HG02884 (cell line): ENCODE measurements at regions not wholly inside any gene's neighbourhood (a gene's known extent, or its start where the extent isn't known, plus 50 kb on each side); places are given as distances from the start of the nearest gene placed in this dataset.
"Not testable (repeated sequence)": the region's sequence is repeated elsewhere in the genome, so short reads cannot be mapped to it uniquely, and the experiment has no call there.

ENCODE experiments used
- ATAC-seq: cut with Tn5 transposase; IDR thresholded peaks from one replicate; pipeline ENCODE4 v1.9.1; 2021; ENCODE audit warnings: mild to moderate bottlenecking, moderate library complexity; ENCODE audit not compliant: unreplicated experiment

DNA sequence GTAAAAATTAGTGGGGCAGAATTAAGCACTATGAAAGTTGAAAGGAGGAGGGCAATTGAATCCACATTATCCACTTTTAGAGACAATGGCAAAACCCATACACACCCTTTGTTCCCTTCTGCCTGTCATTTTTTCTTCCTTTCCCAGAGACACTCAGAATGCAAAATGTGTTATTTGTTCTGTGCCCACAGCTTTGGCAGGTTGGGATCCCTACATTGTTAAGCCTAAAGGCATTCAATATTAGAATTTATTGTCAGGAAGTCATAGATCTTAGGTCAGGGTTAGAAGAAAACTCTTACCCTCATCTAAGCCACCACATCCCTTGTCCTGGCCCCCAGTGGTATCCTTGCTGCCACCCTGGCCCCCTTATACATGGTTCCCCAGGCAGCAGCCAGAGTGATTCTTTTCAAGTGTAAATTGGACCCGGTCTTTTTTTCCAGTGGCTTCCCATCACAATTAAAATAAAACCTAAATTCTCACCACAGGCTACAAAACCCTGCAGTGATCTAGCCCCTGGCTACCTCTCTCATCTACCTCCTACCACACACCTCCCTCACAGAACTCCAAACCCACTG is 470.1 kb upstream of the ATP11B start:
- no peak for ATAC-seq

DNA sequence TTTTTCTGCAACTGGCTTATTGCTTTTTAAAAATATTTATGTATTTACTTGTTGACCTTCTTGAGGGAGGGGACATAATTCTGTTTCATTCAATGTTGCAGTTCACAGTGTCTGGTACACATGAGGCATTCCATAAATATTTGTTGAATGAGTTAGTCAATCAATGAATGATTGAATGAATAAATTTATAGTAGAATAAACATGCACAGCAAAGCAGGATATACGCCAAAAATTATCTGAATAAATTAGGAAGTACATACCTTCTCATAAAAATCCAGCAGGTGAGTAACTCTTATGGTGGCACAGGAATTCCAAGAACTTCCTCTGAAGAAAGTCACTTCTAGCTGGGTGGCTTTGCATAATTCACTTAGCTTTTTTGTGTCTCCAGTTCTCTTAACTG is 469.4 kb upstream of the ATP11B start:
- ATAC-seq: no peak

DNA sequence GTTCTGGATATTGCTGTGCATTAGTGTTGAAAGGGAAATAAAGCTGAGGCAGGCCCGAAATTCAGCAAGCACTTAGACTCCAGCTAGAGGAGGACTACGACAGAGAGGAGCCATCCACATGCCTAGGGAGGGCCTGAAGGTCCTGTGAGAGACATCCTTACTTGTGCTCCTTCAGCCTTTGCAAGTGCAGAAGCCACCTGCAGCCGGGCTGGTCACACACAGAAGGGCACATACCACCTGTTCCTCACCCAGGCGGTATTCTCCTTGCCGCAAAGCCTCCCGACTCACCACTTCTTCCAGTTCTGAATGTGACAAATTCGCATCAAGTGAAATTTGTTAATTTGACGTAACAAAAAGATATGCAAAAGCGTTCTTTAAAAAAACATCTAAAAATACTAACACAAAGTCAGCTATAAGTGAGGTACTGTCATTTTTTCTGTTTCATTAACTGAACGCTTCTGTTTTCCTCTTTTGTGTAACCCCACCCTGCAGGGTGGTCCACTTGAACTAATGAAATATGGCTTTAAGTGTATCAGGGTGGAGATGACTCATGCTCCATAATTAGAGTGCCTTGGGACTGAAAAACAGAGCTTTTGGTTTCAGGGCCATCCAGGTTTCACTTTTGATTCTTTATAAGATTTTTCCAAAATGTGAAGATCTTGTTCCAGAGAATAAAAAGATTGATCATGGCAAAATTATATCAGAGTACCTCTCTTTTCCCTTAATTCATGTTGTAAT is 467.9 kb upstream of the ATP11B start:
- ATAC-seq: peak; percentile 69

DNA sequence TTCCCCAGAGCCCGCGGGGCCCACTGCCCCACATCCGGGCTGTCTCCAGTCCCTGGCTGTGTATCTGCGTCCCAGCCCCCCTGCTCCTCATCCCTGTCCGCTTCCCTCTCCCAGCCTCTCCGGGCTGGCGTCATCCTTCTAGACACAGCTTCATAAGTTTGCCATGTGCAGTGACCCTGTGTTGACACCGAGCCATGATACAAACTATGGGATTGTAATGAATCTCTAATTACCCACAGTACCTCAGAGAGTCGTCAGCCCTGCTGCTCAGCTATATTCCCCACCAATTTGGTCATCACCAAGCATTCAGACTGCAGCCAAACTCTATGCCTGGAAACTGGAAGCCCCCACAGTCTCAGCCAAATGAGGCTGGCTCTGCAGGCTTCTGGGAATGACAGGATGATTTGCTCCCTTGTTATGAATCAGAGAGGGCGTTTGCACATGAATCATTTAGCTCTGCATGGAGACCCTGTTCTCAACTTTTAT is 466.1 kb upstream of the ATP11B start:
- ATAC-seq: no peak

DNA sequence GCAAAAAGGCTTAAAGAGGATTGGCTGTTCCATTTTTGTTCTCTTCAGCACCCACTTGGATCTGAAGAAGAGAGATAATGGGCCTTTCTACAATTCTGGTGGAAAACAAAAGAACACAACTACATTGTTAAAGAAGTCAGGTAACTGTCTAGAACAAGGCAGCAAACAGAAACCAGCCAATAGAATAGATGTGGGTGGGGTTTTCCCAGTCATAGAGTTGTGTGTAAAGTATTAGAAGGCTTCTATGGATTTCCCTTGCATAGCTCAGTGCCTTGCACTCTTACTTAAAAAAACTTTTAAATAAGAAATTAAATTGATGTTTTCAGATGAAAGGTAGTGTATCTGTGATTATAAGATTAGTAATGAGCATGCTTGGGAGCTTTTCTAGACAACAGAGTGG is 462.7 kb upstream of the ATP11B start:
- ATAC-seq: peak; percentile 82

DNA sequence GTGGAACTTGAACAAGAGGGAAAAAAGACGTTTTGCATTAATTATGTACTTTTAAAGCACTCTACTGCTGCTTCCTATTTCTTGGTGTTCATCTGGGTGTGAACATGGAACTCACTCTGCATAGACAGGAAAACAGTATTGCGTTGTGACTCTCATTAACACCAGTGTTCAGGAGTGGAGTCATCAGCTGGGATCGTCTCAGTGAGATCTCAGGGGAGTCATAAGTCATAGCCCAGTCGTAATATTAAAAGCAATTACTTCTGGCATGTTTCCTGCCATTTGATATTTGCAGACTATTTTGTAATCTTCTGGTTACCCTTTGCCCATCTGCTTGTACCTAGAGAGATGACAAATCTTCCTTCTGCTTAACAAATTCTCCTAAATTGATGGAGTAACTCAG is 462.0 kb upstream of the ATP11B start:
- no peak for ATAC-seq

DNA sequence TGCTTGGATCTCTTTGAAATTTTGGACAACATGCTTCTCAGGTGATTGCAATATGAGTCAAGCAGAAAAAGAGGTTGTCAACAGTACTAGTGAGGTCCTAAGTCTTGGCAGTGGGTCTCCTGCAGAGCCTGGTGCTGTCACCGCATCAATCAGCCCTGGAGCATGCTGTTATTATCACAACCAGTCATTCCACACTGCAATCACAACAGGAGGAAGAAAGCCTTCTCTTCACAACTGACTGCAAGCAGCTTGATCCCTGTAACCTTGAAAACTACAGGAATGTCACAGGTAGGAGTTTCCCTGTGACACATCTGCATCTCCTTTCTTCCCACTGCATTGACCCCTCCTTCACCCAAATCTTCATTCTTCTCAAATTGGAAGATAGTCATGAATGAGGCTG is 451.1 kb upstream of the ATP11B start:
- no peak for ATAC-seq

DNA sequence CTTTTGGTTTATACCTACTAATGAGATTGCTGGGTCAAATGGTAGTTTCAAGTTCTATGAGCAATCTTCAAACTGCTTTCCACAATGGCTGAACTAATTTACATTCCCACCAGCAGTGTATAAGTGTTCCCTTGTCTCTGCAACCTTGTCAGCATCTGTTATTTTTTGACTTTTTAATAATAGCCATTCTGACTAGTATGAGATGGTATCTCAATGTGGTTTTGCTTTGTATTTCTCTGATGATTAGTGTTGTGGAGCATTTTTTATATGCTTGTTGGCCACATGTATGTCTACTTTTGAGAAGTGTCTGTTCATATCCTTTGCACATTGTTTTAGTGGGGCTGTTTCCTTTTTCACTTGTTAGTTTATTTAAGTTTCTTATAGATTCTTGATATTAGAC is 449.3 kb upstream of the ATP11B start:
- ATAC-seq: not testable (repeated sequence)

DNA sequence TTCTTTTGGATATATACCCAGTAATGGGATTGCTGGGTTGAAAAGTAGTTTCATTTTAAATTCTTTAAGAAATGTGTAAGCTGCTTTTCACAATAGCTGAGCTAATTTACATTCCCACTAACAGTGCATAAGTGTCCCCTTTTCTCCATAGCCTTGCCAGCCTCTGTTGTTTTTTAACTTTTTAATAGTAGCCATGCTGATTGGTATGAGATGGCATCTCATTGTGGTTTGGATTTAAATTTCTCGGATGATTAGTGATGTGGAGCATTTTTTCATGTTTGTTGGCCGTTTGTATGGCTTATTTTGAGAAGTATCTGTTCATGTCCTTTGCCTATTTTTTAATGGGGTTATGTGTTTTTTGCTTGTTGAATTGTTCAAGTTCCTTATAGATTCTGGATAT is 444.3 kb upstream of the ATP11B start:
- no peak for ATAC-seq

DNA sequence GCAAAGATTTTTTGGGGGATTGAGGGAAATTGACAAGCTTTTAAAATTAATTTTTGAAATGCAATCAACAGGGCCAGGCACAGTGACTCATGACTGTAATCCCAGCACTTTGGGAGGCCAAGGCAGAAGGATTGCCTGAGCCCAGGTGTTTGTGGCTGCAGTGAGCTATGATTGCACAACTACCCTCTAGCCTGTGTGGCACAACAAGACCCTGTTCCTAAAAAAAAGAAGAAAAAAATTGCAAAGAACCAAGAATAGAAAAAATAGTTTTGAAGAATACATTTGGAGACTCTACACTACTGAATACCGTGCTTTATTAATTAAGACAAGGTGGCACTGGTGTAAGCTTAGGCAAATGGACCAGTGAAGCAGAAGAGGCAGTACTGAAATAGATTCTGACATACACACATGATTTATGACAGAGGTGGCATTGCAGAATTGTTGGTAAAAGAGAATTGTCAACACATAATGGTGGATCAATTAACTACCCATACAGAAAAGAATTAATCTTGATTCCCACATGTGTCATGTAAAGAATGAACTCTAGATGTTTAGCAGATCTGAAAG is 443.3 kb upstream of the ATP11B start:
- ATAC-seq: no peak

DNA sequence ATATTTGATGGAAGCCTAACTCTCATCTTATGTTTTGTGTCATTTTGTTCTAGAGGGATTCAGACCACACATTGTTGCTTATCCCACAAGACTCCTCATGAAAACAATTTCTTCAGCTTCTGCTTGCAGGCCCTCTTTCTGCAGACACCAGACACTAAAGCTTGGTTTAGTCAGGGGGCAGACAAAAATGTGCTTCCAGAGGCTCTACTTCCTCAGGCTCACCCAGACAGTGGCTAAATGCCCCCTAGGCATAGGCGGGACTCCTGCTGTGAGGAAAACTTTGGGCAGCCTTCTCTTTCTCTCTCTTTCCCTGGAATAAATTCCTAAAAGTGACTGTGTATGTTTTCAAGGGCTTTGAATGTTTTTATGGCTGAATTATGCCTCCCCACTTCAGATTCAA is 435.4 kb upstream of the ATP11B start:
- ATAC-seq: no peak

DNA sequence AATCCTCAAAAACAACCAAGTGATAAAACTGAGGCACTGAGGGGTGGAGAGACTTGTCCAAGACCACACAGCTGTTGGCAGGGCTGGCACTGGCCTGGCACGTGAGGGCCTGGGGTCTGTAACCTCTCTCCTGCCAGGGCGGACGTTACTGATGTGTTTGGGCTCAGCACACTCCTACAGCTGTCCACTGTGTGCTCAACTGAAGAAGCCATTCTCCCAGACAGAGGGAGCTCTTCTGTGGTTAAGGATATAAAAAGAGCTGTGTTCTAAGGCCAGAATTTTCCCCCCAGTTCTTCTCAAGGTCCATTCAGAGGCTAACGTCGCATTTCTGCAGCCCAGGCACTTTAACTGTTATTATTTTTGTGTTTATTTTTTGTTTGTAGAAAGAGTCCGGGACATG is 429.0 kb upstream of the ATP11B start:
- no peak for ATAC-seq

DNA sequence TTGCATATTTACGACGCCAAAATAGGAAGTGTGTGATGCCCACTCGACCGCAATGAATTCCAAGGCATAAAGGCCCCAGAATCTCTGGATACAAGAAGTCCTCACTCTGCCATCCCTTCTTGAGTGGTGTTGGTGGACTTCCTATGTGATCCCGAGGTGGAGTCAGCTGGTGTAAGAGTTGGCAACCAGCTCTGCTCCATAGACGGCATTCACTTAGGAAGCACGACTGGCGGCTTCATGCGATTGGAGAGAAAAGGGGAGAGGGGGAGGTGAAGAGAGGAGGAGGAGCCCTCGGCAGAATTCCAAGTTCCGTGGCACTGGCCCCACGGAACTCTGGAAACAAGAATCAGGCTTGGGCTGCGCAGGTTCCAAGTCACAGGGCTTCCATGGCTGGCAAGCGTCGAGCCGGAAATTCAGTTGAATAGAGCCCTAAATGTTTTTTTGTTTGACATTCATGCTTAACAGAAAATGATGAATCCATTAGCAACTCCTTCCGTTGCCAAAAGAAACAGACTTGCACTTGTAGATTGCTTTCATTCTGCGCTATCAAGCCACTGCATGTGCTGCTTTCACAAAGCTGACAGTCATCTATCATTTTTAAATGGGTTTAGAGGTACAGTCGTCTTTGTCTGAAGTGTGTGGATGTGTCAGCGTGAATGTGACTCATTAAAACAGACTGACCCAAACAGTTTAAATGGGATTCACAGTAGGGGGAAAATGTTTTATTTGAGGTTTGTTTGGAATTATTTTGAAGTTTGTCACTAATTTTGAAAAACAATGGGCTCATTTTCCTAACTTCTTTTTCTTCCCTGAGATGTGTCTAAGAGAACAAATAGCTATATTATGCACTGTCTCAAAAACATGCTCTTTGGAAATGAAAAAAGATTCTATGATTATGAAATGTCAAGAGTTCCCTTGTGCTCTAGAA is 428.3 kb upstream of the ATP11B start:
- ATAC-seq: no peak

DNA sequence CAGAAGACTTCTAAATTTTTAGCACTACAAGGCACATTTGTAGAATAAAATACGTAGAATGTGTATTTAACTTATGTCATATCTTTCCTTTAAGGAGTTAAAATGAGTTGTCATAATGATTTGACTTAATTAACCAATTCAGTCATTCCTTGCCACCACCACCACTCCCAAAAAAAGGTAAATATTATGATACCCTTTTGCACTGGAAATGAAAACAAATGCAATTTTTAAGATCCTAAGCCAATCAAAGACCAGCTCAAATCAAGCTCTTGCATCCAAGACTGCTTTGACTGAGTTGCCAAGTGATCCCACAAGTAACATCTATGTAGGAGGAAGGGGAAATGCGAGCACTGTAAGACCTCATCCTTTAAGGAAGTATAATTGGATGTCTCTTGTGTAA is 426.6 kb upstream of the ATP11B start:
- ATAC-seq: no peak

DNA sequence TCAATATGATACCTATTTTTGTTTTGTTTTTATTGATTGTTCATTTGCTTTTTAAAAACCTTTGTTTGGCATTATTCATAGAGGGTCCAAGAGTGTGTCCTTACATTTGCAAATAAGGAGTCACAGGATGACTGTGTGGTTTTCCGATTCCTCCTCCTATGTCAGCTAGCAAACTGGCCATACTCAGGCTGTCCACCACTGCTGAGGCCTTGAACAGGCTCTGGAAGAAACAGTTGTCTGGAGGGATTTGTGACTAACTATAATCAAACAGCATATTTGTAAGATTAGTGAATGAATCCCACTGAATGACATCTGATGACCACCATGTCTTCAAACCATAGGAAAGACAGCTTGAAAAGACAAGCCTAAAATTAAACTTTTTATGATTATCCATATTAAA is 423.4 kb upstream of the ATP11B start:
- no peak for ATAC-seq

DNA sequence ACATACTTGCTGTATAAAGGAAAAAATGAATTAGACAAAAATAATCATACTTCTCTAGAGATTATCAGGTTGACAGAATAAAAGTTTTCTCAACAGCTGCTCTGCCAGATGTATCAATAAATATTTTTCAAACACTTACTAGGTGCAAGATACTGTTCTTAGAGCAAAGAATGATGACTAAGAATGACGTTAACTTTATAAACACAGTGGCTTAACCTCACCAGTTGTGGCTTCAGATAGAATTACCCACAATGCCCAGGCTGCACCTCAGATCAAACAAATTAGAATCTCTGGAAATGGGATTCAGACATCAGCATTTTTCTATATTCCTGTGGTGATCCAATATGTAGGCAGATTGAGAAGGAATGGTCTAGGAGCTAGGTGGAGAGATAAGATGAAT is 422.4 kb upstream of the ATP11B start:
- no peak for ATAC-seq

DNA sequence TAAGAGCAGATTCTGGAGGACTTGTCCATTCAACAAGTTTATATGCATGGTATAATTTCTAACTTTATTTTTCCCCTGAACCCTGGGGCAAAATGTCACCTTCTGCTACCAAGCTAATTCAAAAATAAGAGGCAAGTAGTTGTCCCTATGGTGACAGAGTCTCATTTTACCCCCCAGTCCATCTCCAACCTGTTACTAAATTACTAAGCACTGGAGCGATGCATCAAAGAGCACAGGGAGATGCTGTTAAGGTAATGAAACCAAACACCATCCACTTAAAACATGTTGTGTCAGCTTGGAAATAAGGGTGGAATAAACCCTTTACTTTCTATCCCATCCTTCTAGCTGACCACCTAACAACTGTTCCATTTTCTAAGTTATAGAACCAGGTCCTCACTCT is 417.4 kb upstream of the ATP11B start:
- no peak for ATAC-seq

DNA sequence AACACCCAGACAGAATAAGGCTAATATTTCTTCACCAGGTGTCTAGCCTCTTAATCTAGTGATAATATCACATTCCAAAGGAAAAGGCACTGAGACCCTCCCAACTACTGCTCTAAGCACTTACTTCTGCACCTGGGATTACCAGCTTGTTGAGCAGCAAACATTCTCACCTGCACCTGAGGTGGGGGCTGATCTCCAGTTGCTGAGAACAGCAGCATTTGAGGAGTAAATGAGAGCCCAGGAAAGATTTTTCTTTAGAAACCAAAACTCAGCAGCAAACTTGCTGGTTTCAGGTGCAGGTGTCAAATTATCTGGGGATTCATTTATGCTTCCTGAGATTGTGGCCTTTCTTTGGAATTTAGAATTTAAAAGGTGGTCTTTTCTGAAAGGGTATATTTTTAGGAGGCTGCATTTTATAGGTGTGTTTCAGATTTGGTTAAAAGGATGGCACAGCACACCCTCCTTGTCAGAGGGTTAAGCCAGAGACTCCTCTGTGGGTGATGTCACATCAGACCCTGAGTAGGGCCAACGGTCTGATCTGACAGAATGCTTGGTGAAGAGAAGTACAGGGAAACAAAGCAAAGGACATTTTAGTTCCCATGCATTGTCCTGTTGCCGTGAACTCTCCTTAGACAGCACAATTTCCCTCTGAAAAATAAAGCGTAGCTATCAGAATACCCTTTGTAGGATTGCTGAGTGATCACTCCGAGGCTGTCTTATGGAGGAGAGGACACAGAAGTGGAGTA is 411.0 kb upstream of the ATP11B start:
- ATAC-seq: no peak

DNA sequence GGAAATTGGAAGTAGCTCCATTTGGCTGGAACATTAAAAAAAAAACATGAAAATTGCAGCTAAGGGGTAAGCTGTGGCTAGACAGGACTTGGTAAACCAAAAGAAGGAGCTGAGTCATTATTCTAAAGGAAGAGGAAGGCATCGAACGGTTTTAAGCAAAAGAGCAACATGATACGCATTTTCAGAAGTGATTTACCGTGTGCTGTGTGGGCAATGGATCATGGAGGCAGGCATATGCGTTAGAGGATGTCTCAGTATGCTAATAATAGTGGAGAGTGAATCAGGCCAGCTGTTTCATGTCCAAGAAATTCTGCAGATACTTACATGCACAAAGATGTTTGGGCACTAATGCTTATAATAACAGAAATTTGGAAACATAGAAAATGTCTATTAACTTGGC is 409.1 kb upstream of the ATP11B start:
- ATAC-seq: no peak

DNA sequence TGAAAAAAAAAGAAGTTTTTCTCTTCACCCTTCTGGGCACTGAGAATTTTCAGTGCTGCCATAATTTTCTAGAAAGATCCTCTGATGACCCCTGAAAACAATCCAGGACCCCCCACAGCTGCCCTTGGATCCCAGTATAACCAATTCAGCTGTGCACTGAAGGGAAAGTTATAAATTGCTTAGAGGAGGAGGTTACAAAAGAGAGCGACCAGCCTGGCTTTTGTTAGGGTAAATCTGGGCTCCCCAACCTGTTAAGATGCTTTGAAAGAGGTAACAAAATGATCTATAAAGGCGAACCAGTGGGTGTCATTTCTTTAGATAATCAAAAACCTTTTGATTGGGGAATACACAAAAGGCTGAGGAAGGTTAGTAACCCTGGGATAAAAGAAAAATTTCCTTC is 407.9 kb upstream of the ATP11B start:
- no peak for ATAC-seq

DNA sequence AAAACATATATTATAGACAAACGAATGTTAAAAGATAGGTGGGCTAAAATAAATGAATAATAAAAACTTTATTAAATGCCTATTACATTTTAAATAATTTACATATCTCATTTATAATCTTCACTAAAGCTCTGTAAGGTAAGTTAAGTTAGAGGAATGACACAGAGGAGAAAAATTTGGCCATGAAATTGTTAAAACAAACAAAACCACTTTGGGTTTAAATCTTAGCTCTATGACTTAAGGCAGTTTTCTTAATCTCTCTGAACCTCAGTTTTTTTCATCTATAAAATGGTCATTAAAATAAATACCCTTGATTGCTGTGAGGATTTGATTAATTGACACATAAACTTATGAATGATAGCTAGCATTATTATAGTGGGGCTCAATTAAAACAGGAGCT is 404.8 kb upstream of the ATP11B start:
- ATAC-seq: no peak
